WTC11 (cell line): ENCODE measurements at regions not wholly inside any gene's neighbourhood (a gene's known extent, or its start where the extent isn't known, plus 50 kb on each side); places are given as distances from the start of the nearest gene placed in this dataset.
"Not testable (repeated sequence)": the region's sequence is repeated elsewhere in the genome, so short reads cannot be mapped to it uniquely, and the experiment has no call there.

Experiments
- ATAC-seq: fragments of 200-7000 bp; cut with Tn5 transposase; 2 replicates; pipeline ENCODE4 v1.10.0; 2021; ENCODE audit warnings: mild to moderate bottlenecking, moderate library complexity
- CTCF ChIA-PET: fragments of 300-600 bp; sonication (Branson Sonifier 250); formaldehyde crosslinking; loops from one replicate; lab custom pipeline; 2021; ENCODE audit warnings: antibody characterized with exemption; lab: Charles Lee
- POLR2A ChIA-PET: fragments of 350-600 bp; sonication (Branson Sonifier 250); formaldehyde crosslinking; loops from one replicate; lab custom pipeline; 2021; ENCODE audit warnings: antibody characterized with exemption; lab: Charles Lee
- DNase-seq: peaks from one replicate; pipeline ENCODE4 v3.0.0; 2021; ENCODE audit warnings: low spot score
- H3K27ac Mint-ChIP-seq: 2 replicates; pipeline ENCODE4 v1.8.0; 2021; ENCODE audit warnings: mixed read lengths
- H3K27me3 Mint-ChIP-seq: 2 replicates; pipeline ENCODE4 v1.8.0; 2021; ENCODE audit warnings: low read depth, mild to moderate bottlenecking, moderate library complexity, mixed read lengths
- H3K36me3 Mint-ChIP-seq: 2 replicates; pipeline ENCODE4 v1.8.0; 2021; ENCODE audit warnings: mixed read lengths
- H3K4me1 Mint-ChIP-seq: 2 replicates; pipeline ENCODE4 v1.8.0; 2022; ENCODE audit warnings: mixed read lengths
- H3K4me3 Mint-ChIP-seq: 2 replicates; pipeline ENCODE4 v1.8.0; 2021; ENCODE audit warnings: mild to moderate bottlenecking, moderate library complexity, mixed read lengths
- H3K9me3 Mint-ChIP-seq: 2 replicates; pipeline ENCODE4 v1.8.0; 2021; ENCODE audit warnings: mixed read lengths
- CREM ChIP-seq: sonication (generic); formaldehyde crosslinking; IDR thresholded peaks from 2 replicates; pipeline ENCODE4 v1.8.1; 2022; ENCODE audit warnings: mild to moderate bottlenecking, missing genetic modification reagents, moderate library complexity
- E2F1 ChIP-seq: sonication (generic); formaldehyde crosslinking; IDR thresholded peaks from 2 replicates; pipeline ENCODE4 v1.8.0; 2022; ENCODE audit warnings: mild to moderate bottlenecking, missing genetic modification reagents
- FOXP1 ChIP-seq: sonication (generic); formaldehyde crosslinking; IDR thresholded peaks from 2 replicates; pipeline ENCODE4 v1.8.0; 2022; ENCODE audit warnings: missing genetic modification reagents, mild to moderate bottlenecking, moderate library complexity, borderline replicate concordance
- JAZF1 ChIP-seq: fragments of 250-450 bp; sonication (Bioruptor Pico); IDR thresholded peaks from 2 replicates; pipeline ENCODE4 v1.9.0; 2021; ENCODE audit warnings: moderate library complexity, mild to moderate bottlenecking, inconsistent platforms
- TP53 ChIP-seq: sonication (generic); formaldehyde crosslinking; IDR thresholded peaks from 2 replicates; pipeline ENCODE4 v1.8.1; 2023; ENCODE audit warnings: mild to moderate bottlenecking, missing genetic modification reagents
- USF1 ChIP-seq: sonication (generic); formaldehyde crosslinking; IDR thresholded peaks from 2 replicates; pipeline ENCODE4 v1.8.0; 2022; ENCODE audit warnings: mild to moderate bottlenecking, missing genetic modification reagents
- ZNF138 ChIP-seq: sonication (generic); formaldehyde crosslinking; conservative IDR thresholded peaks from 2 replicates; pipeline ENCODE4 v1.8.1; 2022; ENCODE audit warnings: mild to moderate bottlenecking, moderate library complexity, missing genetic modification reagents
- TF ChIP-seq, protein P1 (sequence below): fragments of 250-450 bp; sonication (Bioruptor Pico); IDR thresholded peaks from 2 replicates; pipeline ENCODE4 v2.1.2; 2022; ENCODE audit warnings: mild to moderate bottlenecking, moderate library complexity
- TF ChIP-seq, protein P2 (sequence below): sonication (generic); formaldehyde crosslinking; conservative IDR thresholded peaks from 2 replicates; pipeline ENCODE4 v1.8.1; 2022; ENCODE audit warnings: mild to moderate bottlenecking, missing genetic modification reagents
- TF ChIP-seq, protein P3 (sequence below): sonication (generic); formaldehyde crosslinking; IDR thresholded peaks from 2 replicates; pipeline ENCODE4 v1.8.1; 2023; ENCODE audit warnings: mild to moderate bottlenecking, missing genetic modification reagents
- TF ChIP-seq, protein P4 (sequence below): sonication (generic); formaldehyde crosslinking; IDR thresholded peaks from 2 replicates; pipeline ENCODE4 v1.8.0; 2022; ENCODE audit warnings: mild to moderate bottlenecking, missing genetic modification reagents

DNA sequence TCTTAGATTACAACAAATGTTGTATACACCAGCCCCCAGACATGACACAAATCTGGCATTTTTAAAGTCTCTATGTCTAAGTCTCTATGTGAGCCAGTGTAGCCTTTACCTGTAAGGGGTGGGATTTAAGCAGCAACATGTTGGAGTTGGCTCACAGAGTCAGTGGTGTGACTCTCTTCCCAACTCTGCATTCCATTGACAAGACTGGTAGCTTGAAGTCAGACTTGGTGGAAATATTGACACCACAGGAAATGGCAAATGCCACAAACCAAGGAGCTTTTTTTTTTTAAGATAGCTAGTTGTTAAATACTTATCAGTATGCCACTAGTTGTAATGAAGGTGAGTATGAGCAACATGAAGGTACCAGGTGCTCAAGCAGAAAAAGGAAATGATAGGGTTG lies 103.1 kb upstream of the SMLR1 start (continued):
- TF ChIP-seq, protein P1, sequence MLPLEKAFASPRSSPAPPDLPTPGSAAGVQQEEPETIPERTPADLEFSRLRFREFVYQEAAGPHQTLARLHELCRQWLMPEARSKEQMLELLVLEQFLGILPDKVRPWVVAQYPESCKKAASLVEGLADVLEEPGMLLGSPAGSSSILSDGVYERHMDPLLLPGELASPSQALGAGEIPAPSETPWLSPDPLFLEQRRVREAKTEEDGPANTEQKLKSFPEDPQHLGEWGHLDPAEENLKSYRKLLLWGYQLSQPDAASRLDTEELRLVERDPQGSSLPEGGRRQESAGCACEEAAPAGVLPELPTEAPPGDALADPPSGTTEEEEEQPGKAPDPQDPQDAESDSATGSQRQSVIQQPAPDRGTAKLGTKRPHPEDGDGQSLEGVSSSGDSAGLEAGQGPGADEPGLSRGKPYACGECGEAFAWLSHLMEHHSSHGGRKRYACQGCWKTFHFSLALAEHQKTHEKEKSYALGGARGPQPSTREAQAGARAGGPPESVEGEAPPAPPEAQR = no peak

DNA sequence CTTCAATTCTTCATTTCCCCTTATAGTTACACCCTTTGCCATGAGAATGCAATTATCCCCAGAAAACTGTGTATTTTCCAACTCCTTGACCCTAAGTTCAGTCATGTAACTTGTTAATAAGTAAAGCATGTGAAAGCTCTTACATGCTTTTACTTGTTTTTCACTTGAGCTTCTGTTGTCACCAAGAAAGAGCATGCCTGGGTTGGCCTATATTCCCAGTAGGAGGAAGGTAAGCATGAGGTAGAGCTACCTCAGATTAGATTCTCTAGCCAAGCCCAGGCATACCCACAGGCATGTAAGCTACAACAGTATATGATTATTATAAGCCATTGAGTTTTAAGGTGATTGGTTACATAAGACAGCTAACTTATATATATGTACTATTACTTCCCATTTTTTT lies 101.7 kb upstream of the SMLR1 start:
- peaks cover 28% of the 10 kb centered on the region for H3K9me3 Mint-ChIP-seq
- CTCF ChIA-PET = interaction anchor here (1.4 kb wide), 1 partner anchor 28 kb away, joined by 5 read pairs; no protein-coding TSS in a partner anchor
- no peak for ATAC-seq
- TF ChIP-seq, protein P2, sequence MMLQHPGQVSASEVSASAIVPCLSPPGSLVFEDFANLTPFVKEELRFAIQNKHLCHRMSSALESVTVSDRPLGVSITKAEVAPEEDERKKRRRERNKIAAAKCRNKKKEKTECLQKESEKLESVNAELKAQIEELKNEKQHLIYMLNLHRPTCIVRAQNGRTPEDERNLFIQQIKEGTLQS = no peak
- TF ChIP-seq JAZF1 (no peak), FOXP1 (CRISPR knock-in tag) (no peak), USF1 (CRISPR knock-in tag) (no peak)
- TF ChIP-seq, protein P3, sequence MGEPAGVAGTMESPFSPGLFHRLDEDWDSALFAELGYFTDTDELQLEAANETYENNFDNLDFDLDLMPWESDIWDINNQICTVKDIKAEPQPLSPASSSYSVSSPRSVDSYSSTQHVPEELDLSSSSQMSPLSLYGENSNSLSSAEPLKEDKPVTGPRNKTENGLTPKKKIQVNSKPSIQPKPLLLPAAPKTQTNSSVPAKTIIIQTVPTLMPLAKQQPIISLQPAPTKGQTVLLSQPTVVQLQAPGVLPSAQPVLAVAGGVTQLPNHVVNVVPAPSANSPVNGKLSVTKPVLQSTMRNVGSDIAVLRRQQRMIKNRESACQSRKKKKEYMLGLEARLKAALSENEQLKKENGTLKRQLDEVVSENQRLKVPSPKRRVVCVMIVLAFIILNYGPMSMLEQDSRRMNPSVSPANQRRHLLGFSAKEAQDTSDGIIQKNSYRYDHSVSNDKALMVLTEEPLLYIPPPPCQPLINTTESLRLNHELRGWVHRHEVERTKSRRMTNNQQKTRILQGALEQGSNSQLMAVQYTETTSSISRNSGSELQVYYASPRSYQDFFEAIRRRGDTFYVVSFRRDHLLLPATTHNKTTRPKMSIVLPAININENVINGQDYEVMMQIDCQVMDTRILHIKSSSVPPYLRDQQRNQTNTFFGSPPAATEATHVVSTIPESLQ (CRISPR knock-in tag) = no peak
- TF ChIP-seq, all 79 proteins: peak for 0
- Mint-ChIP-seq H3K27me3 (no peaks in the 10 kb centered on the region), H3K4me3 (no peak overlapping the region), H3K36me3 (peaks cover 13% of the 10 kb centered on the region; the same call in 1 of the 2 replicates), H3K4me1 (peaks cover 2% of the 10 kb centered on the region), H3K27ac (no peak overlapping the region)
- POLR2A ChIA-PET = no interaction called here
- DNase-seq = no peak

GRCh38 chr6:130728064-130728463 lies 99.1 kb upstream of the SMLR1 start:
- H3K36me3 Mint-ChIP-seq = peaks cover 13% of the 10 kb centered on the region; the same call in 1 of the 2 replicates
- ATAC-seq = not testable (repeated sequence)

DNA sequence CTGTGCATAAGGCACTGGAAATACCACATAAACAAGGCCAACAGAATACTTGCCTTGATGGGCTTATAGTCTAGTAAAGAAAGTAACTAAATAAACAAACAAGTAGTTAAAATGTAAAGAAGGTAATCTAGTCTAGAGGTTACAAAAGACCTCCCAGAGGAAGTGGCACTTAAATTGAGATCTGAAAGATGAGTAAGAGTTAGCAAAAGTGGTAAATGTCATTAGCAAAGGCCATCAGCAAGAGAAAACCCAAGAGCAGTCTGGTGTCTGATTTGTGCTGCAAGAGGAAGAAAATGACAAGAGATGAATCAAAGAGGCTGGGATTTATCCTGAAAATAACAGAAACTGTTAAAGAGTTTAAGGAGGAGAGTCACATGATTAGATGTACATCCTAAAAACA lies 96.6 kb upstream of the SMLR1 start:
- Mint-ChIP-seq H3K4me1 (peaks cover 7% of the 10 kb centered on the region), H3K36me3 (peaks cover 13% of the 10 kb centered on the region; the same call in 1 of the 2 replicates), H3K4me3 (no peak overlapping the region)
- POLR2A ChIA-PET = no interaction called here
- TF ChIP-seq TP53 (CRISPR knock-in tag) = no peak
- no peak for TF ChIP-seq E2F1 (CRISPR knock-in tag)
- no peak for TF ChIP-seq ZNF138 (CRISPR knock-in tag)
- TF ChIP-seq, protein P4, sequence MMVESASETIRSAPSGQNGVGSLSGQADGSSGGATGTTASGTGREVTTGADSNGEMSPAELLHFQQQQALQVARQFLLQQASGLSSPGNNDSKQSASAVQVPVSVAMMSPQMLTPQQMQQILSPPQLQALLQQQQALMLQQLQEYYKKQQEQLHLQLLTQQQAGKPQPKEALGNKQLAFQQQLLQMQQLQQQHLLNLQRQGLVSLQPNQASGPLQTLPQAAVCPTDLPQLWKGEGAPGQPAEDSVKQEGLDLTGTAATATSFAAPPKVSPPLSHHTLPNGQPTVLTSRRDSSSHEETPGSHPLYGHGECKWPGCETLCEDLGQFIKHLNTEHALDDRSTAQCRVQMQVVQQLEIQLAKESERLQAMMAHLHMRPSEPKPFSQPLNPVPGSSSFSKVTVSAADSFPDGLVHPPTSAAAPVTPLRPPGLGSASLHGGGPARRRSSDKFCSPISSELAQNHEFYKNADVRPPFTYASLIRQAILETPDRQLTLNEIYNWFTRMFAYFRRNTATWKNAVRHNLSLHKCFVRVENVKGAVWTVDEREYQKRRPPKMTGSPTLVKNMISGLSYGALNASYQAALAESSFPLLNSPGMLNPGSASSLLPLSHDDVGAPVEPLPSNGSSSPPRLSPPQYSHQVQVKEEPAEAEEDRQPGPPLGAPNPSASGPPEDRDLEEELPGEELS (CRISPR knock-in tag) = no peak
- no peak for TF ChIP-seq CREM (CRISPR knock-in tag)
- TF ChIP-seq, all 79 proteins: peak for 0
- CTCF ChIA-PET = no interaction called here
- H3K9me3 Mint-ChIP-seq = peaks cover 26% of the 10 kb centered on the region
- DNase-seq = no peak
- H3K27ac Mint-ChIP-seq = no peak overlapping the region
- ATAC-seq = no peak
- H3K27me3 Mint-ChIP-seq = no peaks in the 10 kb centered on the region

More at GRCh38 chr6:130728064-130728463, 99.1 kb upstream of the SMLR1 start:
- DNase-seq, POLR2A ChIA-PET, H3K4me3 Mint-ChIP-seq, H3K27me3 Mint-ChIP-seq, H3K4me1 Mint-ChIP-seq, CTCF ChIA-PET, H3K27ac Mint-ChIP-seq: not testable (repeated sequence)
- peaks cover 26% of the 10 kb centered on the region for H3K9me3 Mint-ChIP-seq
